ENCODE measurements at regions not wholly inside any gene's neighbourhood (a gene's known extent, or its start where the extent isn't known, plus 50 kb on each side); places are given as distances from the start of the nearest gene placed in this dataset.

- no peaks in the 10 kb centered on the region for H3K4me1 ChIP-seq
- H3K27me3 ChIP-seq, result no peaks in the 10 kb centered on the region
- no peak for ATAC-seq (ENCODE audit: low FRiP score in 2 of 2)
- no peaks in the 10 kb centered on the region for H3K36me3 ChIP-seq
- no peak overlapping the region for H3K27ac ChIP-seq
- TF ChIP-seq EP300 (IDR thresholded peaks at IDR 0.05) (no peak), POLR2A (IDR thresholded peaks at IDR 0.05) (no peak), CTCF (IDR thresholded peaks at IDR 0.05) (no peak), POLR2AphosphoS5 (IDR thresholded peaks at IDR 0.05) (no peak)
- H3K4me3 ChIP-seq, result no peak overlapping the region
- H3K9me3 ChIP-seq, result no peaks in the 10 kb centered on the region
- 83 to 87% methylated on average over 6 of the region's 6 CpGs for WGBS, 2 donors
- DNase-seq, result no peak
Measured at GRCh38 chr16:5561800-5562199, 464.2 kb upstream of the EEF2KMT start.

- Histone ChIP-seq H3K27ac (no peak overlapping the region), H3K9me3 (no peaks in the 10 kb centered on the region), H3K36me3 (no peaks in the 10 kb centered on the region), H3K27me3 (no peaks in the 10 kb centered on the region), H3K4me1 (no peaks in the 10 kb centered on the region), H3K4me3 (no peak overlapping the region)
- no peak for TF ChIP-seq POLR2AphosphoS5 (IDR thresholded peaks at IDR 0.05)
- TF ChIP-seq CTCF (IDR thresholded peaks at IDR 0.05), result no peak
- no peak for TF ChIP-seq POLR2A (IDR thresholded peaks at IDR 0.05)
- no peak for TF ChIP-seq EP300 (IDR thresholded peaks at IDR 0.05)
- WGBS, 2 donors, result 65 to 80% methylated on average over 2 of the region's 2 CpGs
- DNase-seq (no peak), ATAC-seq (ENCODE audit: low FRiP score in 2 of 2) (no peak)
Measured at GRCh38 chr16:5560084-5560483, 462.5 kb upstream of the EEF2KMT start.

GRCh38 chr16:5557966-5558365 lies 460.4 kb upstream of the EEF2KMT start:
- TF ChIP-seq POLR2AphosphoS5 (IDR thresholded peaks at IDR 0.05) (no peak), POLR2A (IDR thresholded peaks at IDR 0.05) (no peak), EP300 (IDR thresholded peaks at IDR 0.05) (no peak), CTCF (IDR thresholded peaks at IDR 0.05) (no peak)
- H3K27me3 ChIP-seq, result no peaks in the 10 kb centered on the region
- 56 to 65% methylated on average over 8 to 9 of the region's 9 CpGs for WGBS, 2 donors
- DNase-seq (no peak), ATAC-seq (ENCODE audit: low FRiP score in 2 of 2) (no peak)
- H3K36me3 ChIP-seq, result no peaks in the 10 kb centered on the region
- no peak overlapping the region for H3K4me3 ChIP-seq
- H3K27ac ChIP-seq, result no peak overlapping the region
- no peaks in the 10 kb centered on the region for H3K4me1 ChIP-seq
- H3K9me3 ChIP-seq, result no peaks in the 10 kb centered on the region

- H3K27me3 ChIP-seq, result no peaks in the 10 kb centered on the region
- H3K4me3 ChIP-seq, result no peak overlapping the region
- ATAC-seq (ENCODE audit: low FRiP score in 2 of 2) (no peak), DNase-seq (no peak)
- H3K27ac ChIP-seq, result no peak overlapping the region
- WGBS, 2 donors, result 91 to 96% methylated on average over 3 of the region's 3 CpGs
- TF ChIP-seq POLR2A (IDR thresholded peaks at IDR 0.05) (no peak), CTCF (IDR thresholded peaks at IDR 0.05) (no peak), POLR2AphosphoS5 (IDR thresholded peaks at IDR 0.05) (no peak), EP300 (IDR thresholded peaks at IDR 0.05) (no peak)
- H3K36me3 ChIP-seq, result no peaks in the 10 kb centered on the region
- H3K9me3 ChIP-seq, result no peaks in the 10 kb centered on the region
- H3K4me1 ChIP-seq, result no peaks in the 10 kb centered on the region
Measured at GRCh38 chr16:5557448-5557847, 459.9 kb upstream of the EEF2KMT start.

DNA sequence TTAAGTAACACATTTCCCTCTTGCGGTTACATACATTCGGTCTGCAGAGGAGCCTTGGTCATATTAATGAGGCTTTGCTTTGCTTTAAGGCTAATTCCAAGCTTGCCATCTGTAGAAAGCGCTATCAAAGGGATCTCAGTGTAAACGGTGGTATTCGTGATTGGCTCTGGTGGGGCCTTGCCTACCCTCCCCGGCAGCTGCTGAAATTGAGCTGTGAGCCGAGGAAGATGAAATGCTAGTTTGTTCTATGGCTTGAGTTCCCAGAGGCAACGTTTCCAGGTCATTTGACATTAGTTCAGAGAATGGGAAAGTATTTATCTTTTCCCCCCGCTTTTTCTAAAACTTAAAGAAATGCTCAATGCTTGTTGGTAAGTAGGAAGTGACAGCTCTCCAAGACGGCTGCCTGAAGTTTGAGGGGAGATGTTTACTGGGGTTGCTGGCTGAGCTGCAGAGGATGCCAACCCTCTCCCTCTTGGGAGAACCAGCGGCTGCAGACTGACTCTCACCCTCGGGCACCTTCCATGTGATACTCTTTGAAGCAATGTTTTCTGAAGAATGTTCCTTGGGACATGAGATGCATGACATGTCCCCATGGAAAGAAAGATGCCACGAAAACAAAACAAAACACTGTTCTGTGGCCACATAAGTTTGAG lies 458.7 kb upstream of the EEF2KMT start:
- Histone ChIP-seq H3K27ac (no peak overlapping the region), H3K36me3 (no peaks in the 10 kb centered on the region), H3K4me1 (no peaks in the 10 kb centered on the region), H3K4me3 (no peak overlapping the region), H3K9me3 (no peaks in the 10 kb centered on the region), H3K27me3 (no peaks in the 10 kb centered on the region)
- WGBS, 2 donors, result 69 to 75% methylated on average over 13 of the region's 13 CpGs
- no peak for DNase-seq
- TF ChIP-seq CTCF (IDR thresholded peaks at IDR 0.05) (no peak), POLR2A (IDR thresholded peaks at IDR 0.05) (no peak), POLR2AphosphoS5 (IDR thresholded peaks at IDR 0.05) (no peak), EP300 (IDR thresholded peaks at IDR 0.05) (no peak)
- no peak for ATAC-seq (ENCODE audit: low FRiP score in 2 of 2)
